CD4-positive, alpha-beta T cell treated with Interferon alpha-2 for 1 hour (primary cell): ENCODE measurements at regions not wholly inside any gene's neighbourhood (a gene's known extent, or its start where the extent isn't known, plus 50 kb on each side); places are given as distances from the start of the nearest gene placed in this dataset.

ENCODE experiments used
- DNase-seq, 2 donors: peaks; one replicate each; pipeline ENCODE4 v3.0.0-alpha.2; 2020 to 2022

GRCh38 chr4:136637071-136637777 lies 895.1 kb downstream of the PCDH18 start:
- no peak for DNase-seq

GRCh38 chr4:136636155-136636554 lies 896.1 kb downstream of the PCDH18 start:
- no peak for DNase-seq

DNA sequence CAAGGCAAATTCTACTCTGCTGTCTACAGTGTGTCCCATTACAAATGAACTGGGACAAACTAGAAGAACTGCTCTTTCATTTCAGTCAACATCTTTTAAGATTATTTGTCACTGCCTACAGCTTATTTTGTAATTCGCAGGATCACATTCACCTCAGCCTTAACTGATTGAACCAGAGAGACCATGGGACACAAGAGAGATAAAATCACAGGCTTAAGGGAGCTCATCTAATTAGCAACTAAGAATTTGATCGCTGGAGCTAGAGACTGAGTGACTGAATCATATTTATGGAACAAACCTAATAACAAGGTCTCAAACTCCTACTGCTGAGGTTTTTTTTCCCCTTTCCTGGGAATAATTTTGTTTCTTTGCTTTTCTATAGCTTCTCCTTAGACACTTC lies 898.2 kb downstream of the PCDH18 start:
- DNase-seq, result no peak

- no peak for DNase-seq
These were observed 932.4 kb downstream of the PCDH18 start for GRCh38 chr4:136599890-136600289.

DNA sequence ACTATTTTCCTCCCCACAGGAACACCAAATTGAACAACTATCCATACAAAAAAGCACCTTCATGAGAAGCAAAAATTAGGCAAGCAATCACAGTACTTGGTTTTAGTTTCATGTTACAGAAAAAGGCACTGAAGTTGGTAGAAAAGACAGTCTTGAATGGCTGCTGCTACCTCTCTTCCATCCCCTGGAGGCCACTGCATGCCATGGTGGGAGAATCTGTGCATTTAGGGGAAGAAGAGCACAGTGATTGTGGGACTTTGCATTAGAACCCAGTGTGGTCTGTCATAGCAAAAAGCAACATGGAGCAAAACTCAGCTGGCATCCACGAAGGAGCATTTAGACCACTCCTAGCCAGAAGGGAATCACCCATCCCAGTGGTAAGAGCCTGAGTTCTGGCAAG lies 941.9 kb downstream of the PCDH18 start:
- DNase-seq, result no peak

GRCh38 chr4:136583567-136583966 lies 948.7 kb downstream of the PCDH18 start:
- DNase-seq, result no peak

DNA sequence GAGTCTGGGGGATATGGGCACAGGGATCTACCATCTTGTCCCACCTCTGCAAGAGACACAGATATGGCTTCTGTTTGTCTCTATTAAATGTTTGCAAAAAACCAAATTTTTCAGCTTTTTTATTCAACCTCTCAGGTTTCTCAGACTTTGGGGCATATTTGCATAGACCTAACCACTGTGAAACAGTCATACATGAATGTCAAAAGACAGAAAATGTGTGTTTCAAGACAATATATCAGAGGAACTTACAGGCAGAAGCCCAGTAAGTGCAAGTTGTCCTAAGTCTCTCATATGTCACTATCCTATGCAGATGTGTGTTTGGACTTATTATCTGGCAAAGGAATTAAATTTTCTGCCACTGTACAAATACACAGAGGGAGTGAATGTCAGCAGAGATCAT lies 951.2 kb downstream of the PCDH18 start:
- no peak for DNase-seq

- DNase-seq, result no peak
These were observed 957.1 kb downstream of the PCDH18 start for GRCh38 chr4:136575146-136575545.

DNA sequence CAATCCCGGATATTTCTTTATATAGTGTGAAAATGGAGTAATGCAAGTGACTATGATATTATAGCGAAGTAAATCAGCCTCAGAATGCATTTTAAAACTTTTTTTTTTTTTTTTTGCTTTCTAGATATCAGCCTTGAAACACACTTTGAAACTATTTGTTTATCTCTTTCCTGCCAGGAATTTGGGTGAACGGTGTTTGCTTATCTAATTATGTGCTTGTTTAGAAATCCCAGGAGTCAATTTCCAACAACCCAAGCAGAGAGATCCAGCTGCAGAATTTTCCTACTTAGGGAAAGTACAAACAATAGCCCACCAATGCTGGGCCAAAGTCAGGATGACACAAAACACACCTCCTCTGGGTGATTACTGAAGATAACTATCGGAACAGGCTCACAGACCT lies 958.8 kb downstream of the PCDH18 start:
- DNase-seq, result no peak

GRCh38 chr4:136571315-136571714 lies 961.0 kb downstream of the PCDH18 start:
- DNase-seq, result no peak

- DNase-seq, result no peak
These were observed 969.5 kb downstream of the PCDH18 start for GRCh38 chr4:136562834-136563233.

- no peak for DNase-seq
These were observed 973.3 kb downstream of the PCDH18 start for GRCh38 chr4:136558940-136559494.

GRCh38 chr4:136557396-136557795 lies 974.9 kb downstream of the PCDH18 start:
- DNase-seq, result no peak

GRCh38 chr4:136554033-136554432 lies 978.3 kb downstream of the PCDH18 start:
- no peak for DNase-seq

DNA sequence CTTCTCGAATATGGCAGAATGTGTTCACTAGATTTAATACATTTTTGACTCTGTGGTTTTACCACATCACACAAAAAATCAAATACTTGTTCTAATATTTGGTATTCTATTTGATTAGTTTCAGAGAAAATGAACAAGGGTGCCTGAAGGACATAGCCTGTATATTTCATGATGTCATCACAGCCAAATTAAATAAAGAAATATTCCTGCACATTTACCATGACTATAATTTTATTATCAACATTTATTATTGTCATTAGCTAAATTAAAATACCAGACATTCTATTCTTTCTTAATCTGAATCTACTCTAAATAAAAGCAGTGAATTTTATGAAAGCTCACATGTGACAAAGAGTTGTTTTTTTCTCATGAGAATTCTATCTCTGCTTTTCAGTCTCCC lies 980.5 kb downstream of the PCDH18 start:
- no peak for DNase-seq

GRCh38 chr4:136540747-136541146 lies 991.5 kb downstream of the PCDH18 start:
- DNase-seq, result no peak

- DNase-seq, result no peak
These were observed 1004.2 kb downstream of the PCDH18 start for GRCh38 chr4:136528131-136528530.

DNA sequence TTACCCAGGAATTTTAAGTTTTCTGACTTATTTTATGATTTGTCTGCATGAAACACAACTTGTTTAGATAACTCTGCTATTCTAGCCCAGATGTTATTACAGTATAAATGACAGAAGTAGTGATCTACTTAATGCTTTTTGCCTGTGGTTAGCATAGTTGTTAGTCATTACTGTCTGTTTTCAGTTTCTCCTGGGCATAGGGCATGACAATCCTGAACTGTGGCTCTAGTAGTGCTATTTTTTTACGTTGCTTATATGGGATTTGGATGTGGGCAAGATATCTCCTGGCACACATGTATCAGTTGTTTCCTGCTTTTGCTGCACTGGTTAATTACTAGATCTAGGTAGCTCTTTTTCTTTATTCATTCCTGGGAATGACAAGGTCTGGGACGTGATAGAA lies 1005.8 kb downstream of the PCDH18 start:
- no peak for DNase-seq

- no peak for DNase-seq
These were observed 1008.3 kb downstream of the PCDH18 start for GRCh38 chr4:136524039-136524438.

- DNase-seq, result no peak
These were observed 1015.9 kb downstream of the PCDH18 start for GRCh38 chr4:136516371-136516770.

DNA sequence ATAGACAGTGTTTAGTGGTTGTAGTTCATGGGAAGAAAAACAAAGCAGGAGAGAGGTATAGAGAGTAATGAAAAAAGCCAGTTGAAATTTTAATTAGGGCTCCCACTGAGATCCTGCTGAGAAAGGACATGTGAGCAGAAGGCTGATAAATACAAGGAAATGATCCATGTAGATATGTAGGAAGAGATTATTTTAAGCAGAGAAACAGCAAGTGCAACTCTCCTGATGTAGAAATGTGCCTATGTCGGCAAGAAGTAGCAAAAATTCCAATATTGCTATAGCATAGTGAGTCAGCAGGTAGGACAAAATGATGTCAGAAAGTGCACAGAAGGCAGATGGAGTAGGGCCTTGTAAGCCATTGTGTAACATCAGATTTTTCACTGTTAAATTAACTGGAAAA lies 1027.3 kb downstream of the PCDH18 start:
- DNase-seq, result no peak

DNA sequence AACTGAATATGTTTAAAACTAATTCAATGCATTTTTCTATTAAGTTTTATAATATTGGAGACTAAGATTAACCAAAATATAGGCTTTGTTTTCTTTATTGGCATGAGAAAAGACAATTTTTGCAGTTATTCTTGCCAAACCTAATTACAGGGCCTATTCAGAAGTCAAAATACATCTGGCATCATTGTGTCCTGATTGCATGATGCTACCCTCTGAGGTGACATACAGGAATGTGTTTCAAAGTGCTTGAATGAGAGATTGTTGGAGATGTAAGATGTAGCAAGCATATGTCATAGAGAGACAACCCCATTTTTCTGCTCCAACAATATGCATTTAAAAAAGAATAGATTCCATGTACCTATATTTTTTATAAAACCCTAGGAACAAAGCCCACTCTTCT lies 1036.4 kb downstream of the PCDH18 start:
- DNase-seq, result no peak

GRCh38 chr4:136495076-136495475 lies 1037.2 kb downstream of the PCDH18 start:
- no peak for DNase-seq

DNA sequence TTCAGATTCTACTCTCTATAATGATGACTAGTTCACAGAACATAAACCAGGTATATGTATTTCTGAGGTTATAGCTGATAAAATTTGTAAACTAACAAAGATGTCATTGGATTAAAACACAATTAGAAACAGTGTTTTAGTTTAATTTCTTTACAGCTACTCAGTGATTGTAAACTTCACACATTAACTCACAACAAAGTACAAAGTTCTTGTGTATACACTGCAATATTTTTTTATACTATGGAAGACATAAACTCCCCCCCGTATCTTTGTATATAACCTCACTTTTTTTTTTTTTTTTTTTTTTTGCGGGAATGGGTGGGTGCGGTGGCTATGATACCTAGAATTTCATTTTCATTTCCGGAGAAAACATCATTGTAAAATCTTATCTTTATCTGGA lies 1043.2 kb downstream of the PCDH18 start:
- no peak for DNase-seq

- no peak for DNase-seq
These were observed 1047.3 kb downstream of the PCDH18 start for GRCh38 chr4:136484996-136485395.
